Aorta (tissue), 5 donors: ENCODE measurements at regions not wholly inside any gene's neighbourhood (a gene's known extent, or its start where the extent isn't known, plus 50 kb on each side); places are given as distances from the start of the nearest gene placed in this dataset.
"Not testable (repeated sequence)": the region's sequence is repeated elsewhere in the genome, so short reads cannot be mapped to it uniquely, and the experiment has no call there.

Experiments used
- ATAC-seq: fragments of 200-7000 bp; cut with Tn5 transposase; one replicate; pipeline ENCODE4 v1.9.1; 2022; ENCODE audit warnings: moderate library complexity; ENCODE audit not compliant: low FRiP score
- DNase-seq, 2 donors: peaks; one replicate each; pipeline ENCODE4 v3.0.0-alpha.2; 2020
- H3K27ac ChIP-seq, 2 donors: one replicate each; pipeline ENCODE4 v1.5.1; 2013; ENCODE audit warnings: low read length in 2 of 2, mild to moderate bottlenecking in 2 of 2, moderate library complexity in 2 of 2, control low read depth in 1 of 2, inconsistent platforms in 1 of 2, low read depth in 1 of 2
- H3K27me3 ChIP-seq, 2 donors: one replicate each; pipeline ENCODE4 v1.6.1; 2013; ENCODE audit warnings: control low read depth in 1 of 2, low read length in 1 of 2, mild to moderate bottlenecking in 1 of 2, moderate library complexity in 1 of 2; ENCODE audit not compliant: insufficient read depth in 2 of 2, control insufficient read depth in 1 of 2
- H3K36me3 ChIP-seq, 2 donors: one replicate each; pipeline ENCODE4 v1.6.1; 2013; ENCODE audit warnings: control low read depth in 1 of 2, low read length in 1 of 2, mild to moderate bottlenecking in 1 of 2; ENCODE audit not compliant: insufficient read depth in 2 of 2, control insufficient read depth in 1 of 2
- H3K4me1 ChIP-seq, 2 donors: one replicate each; pipeline ENCODE4 v1.6.1; 2013; ENCODE audit warnings: low read length in 2 of 2, control low read depth in 1 of 2, mild to moderate bottlenecking in 1 of 2, moderate library complexity in 1 of 2; ENCODE audit not compliant: insufficient read depth in 2 of 2, control insufficient read depth in 1 of 2
- H3K4me3 ChIP-seq, 2 donors: one replicate each; pipeline ENCODE4 v1.5.1; 2013; ENCODE audit warnings: low read length in 2 of 2, control low read depth in 1 of 2, mild to moderate bottlenecking in 1 of 2
- H3K9me3 ChIP-seq: one replicate; pipeline ENCODE4 v1.6.1; 2013; ENCODE audit warnings: mild to moderate bottlenecking, low read length; ENCODE audit not compliant: control insufficient read depth
- WGBS, 2 donors: extraction: QIAGEN DNeasy Blood & Tissue Kit; methylation state at CpG; one replicate each; pipeline ENCODE4 v1.1.7; 2013; 5-methylcytosine and 5-hydroxymethylcytosine counted together
- intact Hi-C, 2 donors: fragments of 100-400 bp; cut with DNase I; formaldehyde crosslinking; loops; one replicate each; pipeline versions ENCODE4 v1.14.2 to v1.15.0; 2022
- donor health status: healthy with polysubstance abuse.
- donor health status: Bipolar disorder and iron deficiency.
- donor health status: DM: no; HTN: no; CAD: no.
- donor health status: DM: no; HTN: no; CAD: no.
- donor health status: DM: yes; HTN: yes; CAD: no.

DNA sequence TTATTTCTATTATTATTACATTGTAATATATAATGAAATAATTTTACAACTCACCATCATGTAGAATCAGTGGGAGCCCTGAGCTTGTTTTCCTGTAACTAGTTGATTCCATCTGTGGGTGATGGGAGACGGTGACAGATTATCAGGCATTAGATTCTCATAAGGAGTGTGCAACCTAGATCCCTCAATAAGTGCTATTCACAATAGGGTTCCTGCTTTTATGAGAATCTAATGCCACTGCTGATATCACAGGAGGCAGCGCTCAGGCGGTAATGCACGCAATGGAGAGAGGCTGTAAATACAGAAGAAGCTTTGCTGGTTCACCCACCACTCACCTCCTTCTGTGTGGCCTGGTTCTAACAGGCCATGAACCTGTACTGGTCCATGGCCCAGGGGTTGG, 178.6 kb downstream of the ACTRT1 start:
- no peak for ATAC-seq
- no peaks in the 10 kb centered on the region for H3K9me3 ChIP-seq
- no peaks in the 10 kb centered on the region for H3K36me3 ChIP-seq
- intact Hi-C loops, result no loop called here
- DNase-seq, result no peak
- H3K4me3 ChIP-seq, result no peak overlapping the region
- H3K4me1 ChIP-seq, result no peaks in the 10 kb centered on the region
- no peaks in the 10 kb centered on the region for H3K27me3 ChIP-seq
- no peak overlapping the region for H3K27ac ChIP-seq
- WGBS, 2 donors, result 67 to 95% methylated on average over 4 of the region's 4 CpGs

DNA sequence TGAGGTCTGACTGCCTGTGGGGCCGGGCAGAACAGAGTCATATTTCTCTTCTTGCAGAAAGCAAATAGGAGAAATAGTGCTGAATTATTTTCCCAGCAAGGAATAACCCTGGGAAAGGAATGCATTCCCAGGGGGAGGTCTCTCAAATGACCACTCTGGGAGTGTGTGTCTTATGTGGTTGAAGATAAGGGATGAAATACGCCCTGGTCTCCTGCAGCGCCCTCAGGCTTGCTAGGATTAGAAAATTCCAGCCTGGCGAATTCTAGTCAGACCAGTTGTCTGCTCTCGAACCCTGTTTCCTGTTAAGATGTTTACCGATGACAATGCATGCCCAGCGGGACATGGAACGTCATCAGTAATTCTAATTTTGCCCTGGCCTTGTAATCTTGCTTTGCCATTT, 185.3 kb downstream of the ACTRT1 start:
- DNase-seq, ATAC-seq, H3K4me3 ChIP-seq, H3K4me1 ChIP-seq, H3K9me3 ChIP-seq, H3K36me3 ChIP-seq, H3K27me3 ChIP-seq, intact Hi-C loops, H3K27ac ChIP-seq: not testable (repeated sequence)
- WGBS, 2 donors, result 65 to 73% methylated on average over 8 of the region's 8 CpGs

DNA sequence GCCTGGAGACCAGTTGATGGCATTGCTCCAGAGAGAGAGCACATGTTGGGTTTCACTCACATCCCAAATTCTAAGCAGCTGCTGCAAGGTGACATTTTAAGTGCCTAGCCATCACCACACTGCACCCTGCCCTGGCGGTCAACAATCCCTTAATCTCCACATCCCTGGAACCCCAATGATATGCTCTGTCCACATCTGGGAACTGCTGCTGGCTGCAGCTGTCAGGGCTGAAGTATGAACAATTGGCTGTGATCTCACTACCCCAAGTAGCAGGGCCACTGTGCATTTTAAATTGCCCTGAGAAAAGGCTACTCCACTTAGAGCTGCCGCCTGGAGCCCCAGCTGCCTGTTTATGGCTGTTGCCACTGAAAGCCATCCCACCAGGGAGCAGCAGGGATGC, 190.6 kb downstream of the ACTRT1 start:
- H3K4me3 ChIP-seq, result no peak overlapping the region
- peak; percentile 19 for ATAC-seq

More for the DNA sequence above, 190.6 kb downstream of the ACTRT1 start:
- no peak for DNase-seq
- WGBS, 2 donors, result 50 to 82% methylated on average over 2 of the region's 2 CpGs
- Histone ChIP-seq H3K27ac (no peak overlapping the region), H3K9me3 (no peaks in the 10 kb centered on the region), H3K36me3 (no peaks in the 10 kb centered on the region), H3K27me3 (no peaks in the 10 kb centered on the region), H3K4me1 (no peaks in the 10 kb centered on the region)
- intact Hi-C loops, result no loop called here
